HEK293 (cell line): ENCODE measurements at regions not wholly inside any gene's neighbourhood (a gene's known extent, or its start where the extent isn't known, plus 50 kb on each side); places are given as distances from the start of the nearest gene placed in this dataset.

Experiments used
- ATF2 ChIP-seq: fragments of 450-650 bp; formaldehyde crosslinking; IDR thresholded peaks from 2 replicates; pipeline ENCODE4 v1.5.1; 2016; ENCODE audit warnings: missing biosample characterization, missing genetic modification characterization, low read depth
- KLF10 ChIP-seq: fragments of 450-650 bp; IDR thresholded peaks from 2 replicates; pipeline ENCODE4 v1.5.1; 2018; ENCODE audit warnings: missing biosample characterization, mild to moderate bottlenecking, missing genetic modification characterization
- PRDM10 ChIP-seq: fragments of 450-650 bp; formaldehyde crosslinking; IDR thresholded peaks from 2 replicates; pipeline ENCODE4 v1.5.1; 2016; ENCODE audit warnings: missing biosample characterization, missing genetic modification characterization
- ZNF23 ChIP-seq: fragments of 450-650 bp; formaldehyde crosslinking; IDR thresholded peaks from 2 replicates; pipeline ENCODE4 v1.5.1; 2016; ENCODE audit warnings: missing biosample characterization, missing genetic modification characterization, borderline replicate concordance

- TF ChIP-seq ATF2 (tag by site-specific recombination): no peak
- TF ChIP-seq ZNF23: no peak
- no peak for TF ChIP-seq KLF10
- TF ChIP-seq PRDM10 (tag by site-specific recombination): no peak
Observed at GRCh38 chr6:54559136-54559535, 250.9 kb downstream of the TINAG start.
